CD14-positive monocyte (primary cell): ENCODE measurements at regions not wholly inside any gene's neighbourhood (a gene's known extent, or its start where the extent isn't known, plus 50 kb on each side); places are given as distances from the start of the nearest gene placed in this dataset.

Experiments used
- DNase-seq, 3 donors: peaks; one replicate each; pipeline ENCODE4 v3.0.0-alpha.2; 2011 to 2022
- H2AFZ ChIP-seq: 2 replicates; pipeline ENCODE4 v1.6.0; 2012; ENCODE audit warnings: mild to moderate bottlenecking, low read depth, low read length, inconsistent platforms; ENCODE audit not compliant: insufficient read depth, poor library complexity, severe bottlenecking
- H3K27ac ChIP-seq, 2 donors: 1 replicate in 1 of 2; 2 replicates in 1 of 2; pipeline ENCODE4 v1.5.1; 2012 to 2013; ENCODE audit warnings: low read length in 2 of 2, control low read depth in 1 of 2, inconsistent platforms in 1 of 2, low read depth in 1 of 2, mild to moderate bottlenecking in 1 of 2
- H3K27me3 ChIP-seq, 2 donors: one replicate each; pipeline versions ENCODE4 v1.6.0 to v1.6.1; 2011 to 2013; ENCODE audit warnings: low read length in 2 of 2; ENCODE audit not compliant: control insufficient read depth in 2 of 2, insufficient read depth in 2 of 2
- H3K36me3 ChIP-seq, 2 donors: replicated peaks in 1 of 2; 1 replicate in 1 of 2; 2 replicates in 1 of 2; pipeline versions ENCODE4 v1.5.1 to v1.6.1; 2012 to 2013; ENCODE audit warnings: low read length in 2 of 2, control low read depth in 1 of 2, inconsistent platforms in 1 of 2, mild to moderate bottlenecking in 1 of 2; ENCODE audit not compliant: insufficient read depth in 2 of 2, control insufficient read depth in 1 of 2
- H3K4me1 ChIP-seq, 2 donors: 1 replicate in 1 of 2; 2 replicates in 1 of 2; pipeline versions ENCODE4 v1.5.1 to v1.6.1; 2012 to 2013; ENCODE audit warnings: low read length in 2 of 2, control low read depth in 1 of 2, inconsistent platforms in 1 of 2, mild to moderate bottlenecking in 1 of 2, moderate library complexity in 1 of 2; ENCODE audit not compliant: insufficient read depth in 2 of 2, control insufficient read depth in 1 of 2
- H3K4me2 ChIP-seq: replicated peaks from 2 replicates; pipeline ENCODE3; 2012; ENCODE audit warnings: low read length, moderate library complexity, mild to moderate bottlenecking; ENCODE audit not compliant: poor library complexity, severe bottlenecking; ENCODE audit errors: extremely low read depth
- H3K4me3 ChIP-seq, 3 experiments: fragments of 200-600 bp in 1 of 3; sonication (generic) in 1 of 3; replicated peaks in 1 of 3; 1 replicate in 2 of 3; 2 replicates in 1 of 3; pipeline ENCODE4 v1.5.1; 2011 to 2013; ENCODE audit warnings: low read length in 3 of 3, mild to moderate bottlenecking in 3 of 3, control low read depth in 2 of 3, low read depth in 2 of 3, inconsistent platforms in 1 of 3, moderate library complexity in 1 of 3
- H3K79me2 ChIP-seq: 2 replicates; pipeline ENCODE4 v1.6.0; 2012; ENCODE audit warnings: mild to moderate bottlenecking, control low read depth, inconsistent platforms, low read length, moderate library complexity; ENCODE audit not compliant: insufficient read depth
- H3K9ac ChIP-seq: 2 replicates; pipeline ENCODE4 v1.6.0; 2017; ENCODE audit warnings: low read length, mild to moderate bottlenecking; ENCODE audit not compliant: insufficient read depth, poor library complexity, severe bottlenecking
- H3K9me3 ChIP-seq, 2 donors: replicated peaks in 1 of 2; 1 replicate in 1 of 2; 2 replicates in 1 of 2; pipeline versions ENCODE4 v1.5.1 to v1.6.1; 2012 to 2013; ENCODE audit warnings: low read length in 2 of 2, control low read depth in 1 of 2; ENCODE audit not compliant: control insufficient read depth in 1 of 2, insufficient read depth in 1 of 2
- H4K20me1 ChIP-seq: 2 replicates; pipeline ENCODE4 v1.6.0; 2012; ENCODE audit warnings: mild to moderate bottlenecking, low read length, control low read depth, moderate library complexity; ENCODE audit not compliant: insufficient read depth
- H3K27ac Mint-ChIP-seq, 7 donors: one replicate each; pipeline ENCODE4 v1.8.0; 2020; ENCODE audit warnings: mild to moderate bottlenecking in 7 of 7, mixed read lengths in 7 of 7, moderate library complexity in 6 of 7, inconsistent platforms in 2 of 7
- H3K27me3 Mint-ChIP-seq, 3 donors: one replicate each; pipeline ENCODE4 v1.8.0; 2021 to 2022; ENCODE audit warnings: low read depth in 3 of 3, mild to moderate bottlenecking in 3 of 3, mixed read lengths in 3 of 3, moderate library complexity in 3 of 3, inconsistent platforms in 1 of 3
- H3K36me3 Mint-ChIP-seq, 2 donors: one replicate each; pipeline ENCODE4 v1.8.0; 2020; ENCODE audit warnings: mixed read lengths in 2 of 2, inconsistent platforms in 1 of 2, mild to moderate bottlenecking in 1 of 2
- H3K4me1 Mint-ChIP-seq: one replicate; pipeline ENCODE4 v1.8.0; 2020; ENCODE audit warnings: mild to moderate bottlenecking, mixed read lengths
- H3K4me3 Mint-ChIP-seq, 2 donors: one replicate each; pipeline ENCODE4 v1.8.0; 2020; ENCODE audit warnings: mild to moderate bottlenecking in 2 of 2, mixed read lengths in 2 of 2, moderate library complexity in 1 of 2
- H3K9me3 Mint-ChIP-seq, 7 donors: one replicate each; pipeline ENCODE4 v1.8.0; 2020 to 2022; ENCODE audit warnings: mixed read lengths in 7 of 7, mild to moderate bottlenecking in 6 of 7, moderate library complexity in 6 of 7, inconsistent platforms in 2 of 7
- CTCF ChIP-seq: fragments of 200-600 bp; IDR thresholded peaks from one replicate; pipeline ENCODE4 v1.8.0; 2022; ENCODE audit warnings: antibody characterized with exemption, mild to moderate bottlenecking
- WGBS: methylation state at CpG from one replicate; pipeline ENCODE4 v1.1.5; 2013; ENCODE audit warnings: missing lambda C conversion rate; ENCODE audit not compliant: insufficient coverage; 5-methylcytosine and 5-hydroxymethylcytosine counted together
- intact Hi-C, 2 donors: fragments of 100-400 bp; cut with micrococcal nuclease; formaldehyde crosslinking; loops; one replicate each; pipeline versions ENCODE4 v1.15.0 to v1.15.1; 2023

- Mint-ChIP-seq H3K4me3 (no peak overlapping the region), H3K36me3 (no peaks in the 10 kb centered on the region), H3K9me3 (peaks cover 0 to 5% (median 0%) of the 10 kb centered on the region in 7 donors), H3K4me1 (no peaks in the 10 kb centered on the region), H3K27me3 (peaks cover 0 to 15% (median 0%) of the 10 kb centered on the region in 3 donors), H3K27ac (no peak overlapping the region)
- Histone ChIP-seq H3K4me3 (no peak overlapping the region), H2AFZ (no peak overlapping the region), H4K20me1 (peaks cover 47% of the 10 kb centered on the region), H3K79me2 (no peaks in the 10 kb centered on the region), H3K9me3 (no peaks in the 10 kb centered on the region), H3K4me1 (no peaks in the 10 kb centered on the region), H3K36me3 (no peaks in the 10 kb centered on the region), H3K4me2 (no peak overlapping the region), H3K9ac (no peak overlapping the region), H3K27ac (no peak overlapping the region), H3K27me3 (no peaks in the 10 kb centered on the region)
- 53% methylated on average over 6 of the region's 13 CpGs for WGBS
- TF ChIP-seq CTCF: no peak
- intact Hi-C loops: no loop called here
- DNase-seq: no peak
Measured at GRCh38 chrX:10045327-10046000, 78.3 kb downstream of the CLDN34 start.

GRCh38 chrX:10047133-10047532 lies 80.0 kb downstream of the CLDN34 start:
- Histone ChIP-seq H3K4me2 (no peak overlapping the region), H3K4me1 (no peaks in the 10 kb centered on the region), H3K9me3 (no peaks in the 10 kb centered on the region), H3K9ac (no peak overlapping the region), H3K27ac (no peak overlapping the region), H2AFZ (no peak overlapping the region), H3K27me3 (no peaks in the 10 kb centered on the region), H4K20me1 (peaks cover 52% of the 10 kb centered on the region), H3K36me3 (no peaks in the 10 kb centered on the region), H3K79me2 (no peaks in the 10 kb centered on the region), H3K4me3 (no peak overlapping the region)
- no peak overlapping the region for H3K4me3 Mint-ChIP-seq
- H3K36me3 Mint-ChIP-seq: no peaks in the 10 kb centered on the region
- no peak for TF ChIP-seq CTCF
- peaks cover 0 to 15% (median 0%) of the 10 kb centered on the region in 3 donors for H3K27me3 Mint-ChIP-seq
- WGBS: 66% methylated on average over 5 of the region's 7 CpGs
- intact Hi-C loops: no loop called here
- H3K27ac Mint-ChIP-seq: no peak overlapping the region
- H3K9me3 Mint-ChIP-seq: peaks cover 0 to 5% (median 0%) of the 10 kb centered on the region in 7 donors
- DNase-seq: no peak
- H3K4me1 Mint-ChIP-seq: no peaks in the 10 kb centered on the region
